ENCODE measurements at regions not wholly inside any gene's neighbourhood (a gene's known extent, or its start where the extent isn't known, plus 50 kb on each side); places are given as distances from the start of the nearest gene placed in this dataset.

GRCh38 chr11:69940246-69940610, 121.0 kb upstream of the FGF3 start:
- H3K27ac ChIP-seq (ENCODE audit: low read depth, low read length, poor library complexity, severe bottlenecking) = no peak overlapping the region
- intact Hi-C loops (cut with micrococcal nuclease; ENCODE audit: unreplicated experiment) = no loop called here
- CTCF ChIA-PET = no interaction called here
- no peaks in the 10 kb centered on the region for H3K36me3 ChIP-seq (ENCODE audit: insufficient read depth, low read length, poor library complexity, severe bottlenecking)
- H3K4me1 ChIP-seq (ENCODE audit: insufficient read depth, low read length, poor library complexity, severe bottlenecking) = no peaks in the 10 kb centered on the region
- H3K27me3 ChIP-seq (replicated peaks; ENCODE audit: insufficient read depth, low read depth, low read length, poor library complexity) = no peaks in the 10 kb centered on the region
- no peaks in the 10 kb centered on the region for H3K9me3 ChIP-seq (ENCODE audit: low read depth, low read length, poor library complexity, severe bottlenecking)
- no peak overlapping the region for H3K4me3 ChIP-seq (ENCODE audit: low read depth, low read length, poor library complexity, severe bottlenecking)
- TF ChIP-seq CTCF (conservative IDR thresholded peaks at IDR 0.05; ENCODE audit: low read depth, low read length) (no peak), EZH2 (IDR thresholded peaks at IDR 0.05; ENCODE audit: borderline replicate concordance, low read depth, low read length, poor library complexity, severe bottlenecking) (no peak)
- no TSS peak for BruUV-seq (replicated peaks)
- POLR2A ChIA-PET (ENCODE audit: low non-redundant PET) = no interaction called here
- DNase-seq (ENCODE audit: low spot score) = no peak

GRCh38 chr11:69941546-69942332, 122.5 kb upstream of the FGF3 start:
- no peaks in the 10 kb centered on the region for H3K36me3 ChIP-seq (ENCODE audit: insufficient read depth, low read length, poor library complexity, severe bottlenecking)
- no TSS peak for BruUV-seq (replicated peaks)
- H3K27me3 ChIP-seq (replicated peaks; ENCODE audit: insufficient read depth, low read depth, low read length, poor library complexity) = no peaks in the 10 kb centered on the region
- POLR2A ChIA-PET (ENCODE audit: low non-redundant PET) = no interaction called here
- CTCF ChIA-PET = no interaction called here
- DNase-seq (ENCODE audit: low spot score) = no peak
- H3K4me3 ChIP-seq (ENCODE audit: low read depth, low read length, poor library complexity, severe bottlenecking) = no peak overlapping the region
- intact Hi-C loops (cut with micrococcal nuclease; ENCODE audit: unreplicated experiment) = no loop called here
- H3K9me3 ChIP-seq (ENCODE audit: low read depth, low read length, poor library complexity, severe bottlenecking) = no peaks in the 10 kb centered on the region
- no peak overlapping the region for H3K27ac ChIP-seq (ENCODE audit: low read depth, low read length, poor library complexity, severe bottlenecking)
- TF ChIP-seq CTCF (conservative IDR thresholded peaks at IDR 0.05; ENCODE audit: low read depth, low read length) = no peak
- no peak for TF ChIP-seq EZH2 (IDR thresholded peaks at IDR 0.05; ENCODE audit: borderline replicate concordance, low read depth, low read length, poor library complexity, severe bottlenecking)
- no peaks in the 10 kb centered on the region for H3K4me1 ChIP-seq (ENCODE audit: insufficient read depth, low read length, poor library complexity, severe bottlenecking)

- Histone ChIP-seq H3K4me3 (ENCODE audit: low read depth, low read length, poor library complexity, severe bottlenecking) (no peak overlapping the region), H3K9me3 (ENCODE audit: low read depth, low read length, poor library complexity, severe bottlenecking) (no peaks in the 10 kb centered on the region), H3K27me3 (replicated peaks; ENCODE audit: insufficient read depth, low read depth, low read length, poor library complexity) (no peaks in the 10 kb centered on the region), H3K4me1 (ENCODE audit: insufficient read depth, low read length, poor library complexity, severe bottlenecking) (no peaks in the 10 kb centered on the region), H3K27ac (ENCODE audit: low read depth, low read length, poor library complexity, severe bottlenecking) (no peak overlapping the region), H3K36me3 (ENCODE audit: insufficient read depth, low read length, poor library complexity, severe bottlenecking) (no peaks in the 10 kb centered on the region)
- no peak for DNase-seq (ENCODE audit: low spot score)
- ChIA-PET POLR2A (ENCODE audit: low non-redundant PET) (no interaction called here), CTCF (no interaction called here)
- no TSS peak for BruUV-seq (replicated peaks)
- TF ChIP-seq EZH2 (IDR thresholded peaks at IDR 0.05; ENCODE audit: borderline replicate concordance, low read depth, low read length, poor library complexity, severe bottlenecking) (no peak), CTCF (conservative IDR thresholded peaks at IDR 0.05; ENCODE audit: low read depth, low read length) (no peak)
- intact Hi-C loops (cut with micrococcal nuclease; ENCODE audit: unreplicated experiment) = no loop called here
Observed at GRCh38 chr11:69942333-69942820, 123.2 kb upstream of the FGF3 start.

All from A673 (cell line).